ENCODE measurements at regions not wholly inside any gene's neighbourhood (a gene's known extent, or its start where the extent isn't known, plus 50 kb on each side); places are given as distances from the start of the nearest gene placed in this dataset.
A peak's percentile ranks its signal among the peaks of the same experiment; 100 is the strongest.

- no peak overlapping the region for H3K9ac ChIP-seq (ENCODE audit: low read length)
- no peak overlapping the region for H3K4me3 ChIP-seq (ENCODE audit: low read depth, low read length, poor library complexity, severe bottlenecking)
- H2AFZ ChIP-seq (ENCODE audit: low read length), result no peak overlapping the region
- H3K4me1 ChIP-seq (ENCODE audit: insufficient read depth, low read length, severe bottlenecking), result no peaks in the 10 kb centered on the region
- H3K79me2 ChIP-seq (ENCODE audit: insufficient read depth, low read length), result no peaks in the 10 kb centered on the region
- H4K20me1 ChIP-seq (ENCODE audit: insufficient read depth, low read length), result no peaks in the 10 kb centered on the region
- no peaks in the 10 kb centered on the region for H3K27me3 ChIP-seq (ENCODE audit: insufficient read depth, low read length)
- H3K27ac ChIP-seq (ENCODE audit: low read depth, low read length, poor library complexity, severe bottlenecking), result no peak overlapping the region
- H3K9me3 ChIP-seq (ENCODE audit: low read length), result no peaks in the 10 kb centered on the region
- H3K36me3 ChIP-seq (ENCODE audit: insufficient read depth, low read length), result no peaks in the 10 kb centered on the region
- H3F3A ChIP-seq (ENCODE audit: insufficient read depth, low read length), result no peaks in the 10 kb centered on the region
- no peak for TF ChIP-seq EZH2 (IDR thresholded peaks at IDR 0.05; ENCODE audit: borderline replicate concordance, low read length)
- TF ChIP-seq CTCF (IDR thresholded peaks at IDR 0.05; ENCODE audit: low read length), result no peak
- no peak overlapping the region for H3K4me2 ChIP-seq (ENCODE audit: low read length)
- H3K9me2 ChIP-seq (ENCODE audit: low read depth, low read length), result no peaks in the 10 kb centered on the region
These were observed 833.5 kb upstream of the GALNTL6 start for GRCh38 chr4:170979736-170980135.

- Histone ChIP-seq H3F3A (ENCODE audit: insufficient read depth, low read length) (no peaks in the 10 kb centered on the region), H3K4me1 (ENCODE audit: insufficient read depth, low read length, severe bottlenecking) (no peaks in the 10 kb centered on the region), H3K4me3 (ENCODE audit: low read depth, low read length, poor library complexity, severe bottlenecking) (no peak overlapping the region), H3K27me3 (ENCODE audit: insufficient read depth, low read length) (no peaks in the 10 kb centered on the region), H3K9ac (ENCODE audit: low read length) (no peak overlapping the region), H4K20me1 (ENCODE audit: insufficient read depth, low read length) (no peaks in the 10 kb centered on the region), H3K9me3 (ENCODE audit: low read length) (no peaks in the 10 kb centered on the region), H3K9me2 (ENCODE audit: low read depth, low read length) (no peaks in the 10 kb centered on the region), H3K36me3 (ENCODE audit: insufficient read depth, low read length) (no peaks in the 10 kb centered on the region), H3K79me2 (ENCODE audit: insufficient read depth, low read length) (no peaks in the 10 kb centered on the region), H3K4me2 (ENCODE audit: low read length) (no peak overlapping the region), H2AFZ (ENCODE audit: low read length) (no peak overlapping the region), H3K27ac (ENCODE audit: low read depth, low read length, poor library complexity, severe bottlenecking) (no peak overlapping the region)
- TF ChIP-seq CTCF (IDR thresholded peaks at IDR 0.05; ENCODE audit: low read length) (peak; percentile 7; the same call in 1 of the 2 replicates), EZH2 (IDR thresholded peaks at IDR 0.05; ENCODE audit: borderline replicate concordance, low read length) (no peak)
These were observed 834.2 kb upstream of the GALNTL6 start for GRCh38 chr4:170978990-170979389.

GRCh38 chr4:170949084-170949483 is 859.3 kb upstream of the AADAT start:
- H3K4me2 ChIP-seq (ENCODE audit: low read length), result no peak overlapping the region

More at GRCh38 chr4:170949084-170949483, 859.3 kb upstream of the AADAT start:
- H3K4me3 ChIP-seq (ENCODE audit: low read depth, low read length, poor library complexity, severe bottlenecking), result no peak overlapping the region
- no peaks in the 10 kb centered on the region for H3K79me2 ChIP-seq (ENCODE audit: insufficient read depth, low read length)
- no peaks in the 10 kb centered on the region for H3K9me2 ChIP-seq (ENCODE audit: low read depth, low read length)
- no peaks in the 10 kb centered on the region for H3F3A ChIP-seq (ENCODE audit: insufficient read depth, low read length)
- no peak overlapping the region for H2AFZ ChIP-seq (ENCODE audit: low read length)
- H3K9ac ChIP-seq (ENCODE audit: low read length), result no peak overlapping the region
- H3K27me3 ChIP-seq (ENCODE audit: insufficient read depth, low read length), result no peaks in the 10 kb centered on the region
- TF ChIP-seq EZH2 (IDR thresholded peaks at IDR 0.05; ENCODE audit: borderline replicate concordance, low read length), result no peak
- no peak for TF ChIP-seq CTCF (IDR thresholded peaks at IDR 0.05; ENCODE audit: low read length)
- H3K4me1 ChIP-seq (ENCODE audit: insufficient read depth, low read length, severe bottlenecking), result no peaks in the 10 kb centered on the region
- no peak overlapping the region for H3K27ac ChIP-seq (ENCODE audit: low read depth, low read length, poor library complexity, severe bottlenecking)
- H3K36me3 ChIP-seq (ENCODE audit: insufficient read depth, low read length), result no peaks in the 10 kb centered on the region
- no peaks in the 10 kb centered on the region for H4K20me1 ChIP-seq (ENCODE audit: insufficient read depth, low read length)
- H3K9me3 ChIP-seq (ENCODE audit: low read length), result no peaks in the 10 kb centered on the region

All from OCI-LY1 (cell line).